ENCODE measurements at regions not wholly inside any gene's neighbourhood (a gene's known extent, or its start where the extent isn't known, plus 50 kb on each side); places are given as distances from the start of the nearest gene placed in this dataset.

GRCh38 chr7:115224922-115225321 lies 303.0 kb downstream of the MDFIC start:
- WGBS, 2 donors, result 86 to 95% methylated on average over 6 of the region's 6 CpGs
- Histone ChIP-seq H3K4me1 (no peaks in the 10 kb centered on the region), H3K27me3 (no peaks in the 10 kb centered on the region), H3K36me3 (no peaks in the 10 kb centered on the region), H3K9me3 (no peaks in the 10 kb centered on the region), H3K27ac (no peak overlapping the region), H3K4me3 (replicated peaks in 1 of 3) (no peak overlapping the region)
- DNase-seq, result no peak
- intact Hi-C loops (cut with DNase I), result loop anchor here (10.0 kb wide), 1 partner anchor 350 kb away; no protein-coding TSS in a partner anchor
- TF ChIP-seq CTCF (IDR thresholded peaks at IDR 0.05), result no peak
- TF ChIP-seq POLR2A (IDR thresholded peaks at IDR 0.05), result no peak

- H3K9me3 ChIP-seq, result no peaks in the 10 kb centered on the region
- intact Hi-C loops (cut with DNase I), result loop anchor here (10.0 kb wide), 1 partner anchor 349 kb away; no protein-coding TSS in a partner anchor
- TF ChIP-seq CTCF (IDR thresholded peaks at IDR 0.05) (no peak), POLR2A (IDR thresholded peaks at IDR 0.05) (no peak)
Observed at GRCh38 chr7:115223959-115224358, 302.1 kb downstream of the MDFIC start.

GRCh38 chr7:115221456-115221855 lies 299.6 kb downstream of the MDFIC start:
- intact Hi-C loops (cut with DNase I), result loop anchor here (10.0 kb wide), 1 partner anchor 347 kb away; no protein-coding TSS in a partner anchor
- no peaks in the 10 kb centered on the region for H3K27me3 ChIP-seq
- TF ChIP-seq CTCF (IDR thresholded peaks at IDR 0.05), result no peak
- TF ChIP-seq POLR2A (IDR thresholded peaks at IDR 0.05), result no peak
- no peaks in the 10 kb centered on the region for H3K36me3 ChIP-seq
- H3K4me1 ChIP-seq, result peaks cover 4 to 7% of the 10 kb centered on the region in 2 donors
- DNase-seq, result no peak
- H3K27ac ChIP-seq, result no peak overlapping the region
- H3K4me3 ChIP-seq (replicated peaks in 1 of 3), result no peak overlapping the region
- no peaks in the 10 kb centered on the region for H3K9me3 ChIP-seq

More at GRCh38 chr7:115223959-115224358, 302.1 kb downstream of the MDFIC start:
- H3K27ac ChIP-seq, result no peak overlapping the region
- no peaks in the 10 kb centered on the region for H3K36me3 ChIP-seq
- WGBS, 2 donors, result 64 to 74% methylated on average over 1 of the region's 1 CpG
- DNase-seq, result no peak
- no peak overlapping the region for H3K4me3 ChIP-seq (replicated peaks in 1 of 3)
- no peaks in the 10 kb centered on the region for H3K4me1 ChIP-seq
- no peaks in the 10 kb centered on the region for H3K27me3 ChIP-seq

- WGBS, 2 donors, result 97 to 98% methylated on average over 1 of the region's 1 CpG
- TF ChIP-seq POLR2A (IDR thresholded peaks at IDR 0.05) (no peak), CTCF (IDR thresholded peaks at IDR 0.05) (no peak)
- Histone ChIP-seq H3K9me3 (no peaks in the 10 kb centered on the region), H3K4me1 (peaks cover 4 to 12% of the 10 kb centered on the region in 2 donors), H3K27me3 (no peaks in the 10 kb centered on the region), H3K4me3 (replicated peaks in 1 of 3) (no peak overlapping the region), H3K36me3 (no peaks in the 10 kb centered on the region), H3K27ac (no peak overlapping the region)
- DNase-seq, result no peak
- intact Hi-C loops (cut with DNase I), result no loop called here
Observed at GRCh38 chr7:115218076-115218475, 296.2 kb downstream of the MDFIC start.

GRCh38 chr7:115217373-115217772 lies 295.5 kb downstream of the MDFIC start:
- H3K4me1 ChIP-seq, result peaks cover 4 to 12% of the 10 kb centered on the region in 2 donors
- no peaks in the 10 kb centered on the region for H3K9me3 ChIP-seq
- H3K4me3 ChIP-seq (replicated peaks in 1 of 3), result no peak overlapping the region
- no peak for DNase-seq
- H3K27ac ChIP-seq, result peak overlapping the region; percentile 21 to 32 (median 31)
- no peaks in the 10 kb centered on the region for H3K36me3 ChIP-seq
- no peaks in the 10 kb centered on the region for H3K27me3 ChIP-seq
- intact Hi-C loops (cut with DNase I), result no loop called here
- WGBS, 2 donors, result 75 to 82% methylated on average over 1 of the region's 1 CpG
- TF ChIP-seq POLR2A (IDR thresholded peaks at IDR 0.05) (no peak), CTCF (IDR thresholded peaks at IDR 0.05) (peak in 3 of 6 experiments; percentile 34 to 45 (median 34))
